Stomach (tissue), 8 donors: ENCODE measurements at regions not wholly inside any gene's neighbourhood (a gene's known extent, or its start where the extent isn't known, plus 50 kb on each side); places are given as distances from the start of the nearest gene placed in this dataset.

ENCODE experiments used
- DNase-seq, 2 donors: peaks; one replicate each; pipeline versions ENCODE4 v3.0.0 to v3.0.0-alpha.2; 2013 to 2019
- H3K27ac ChIP-seq, 5 donors: fragments of 200-600 bp in 4 of 5; sonication (generic) in 4 of 5; one replicate each; pipeline ENCODE4 v1.5.1; 2013 to 2019; ENCODE audit warnings: mild to moderate bottlenecking in 1 of 5, moderate library complexity in 1 of 5
- H3K27me3 ChIP-seq, 3 donors: fragments of 200-600 bp; sonication (generic); one replicate each; pipeline ENCODE4 v1.5.1; 2017 to 2019; ENCODE audit warnings: mixed run types in 1 of 3
- H3K36me3 ChIP-seq, 4 donors: fragments of 200-600 bp; sonication (generic); 1 replicate in 3 of 4; 2 replicates in 1 of 4; pipeline ENCODE4 v1.5.1; 2016 to 2019
- H3K4me1 ChIP-seq, 4 donors: fragments of 200-600 bp; sonication (generic); one replicate each; pipeline ENCODE4 v1.5.1; 2016 to 2019
- H3K4me3 ChIP-seq, 4 donors: fragments of 200-600 bp; sonication (generic) in 3 of 4; one replicate each; pipeline ENCODE4 v1.5.1; 2016 to 2019; ENCODE audit warnings: mild to moderate bottlenecking in 1 of 4
- H3K9me3 ChIP-seq, 4 donors: fragments of 200-600 bp; sonication (generic); one replicate each; pipeline ENCODE4 v1.5.1; 2016 to 2019
- CTCF ChIP-seq, 7 experiments: fragments of 450-650 bp in 4 of 7; fragments of 200-600 bp in 3 of 7; sonication (generic) in 3 of 7; IDR thresholded peaks; one replicate each; pipeline ENCODE4 v1.5.1; 2016 to 2019; ENCODE audit warnings: antibody characterized with exemption in 7 of 7, control low read depth in 2 of 7, mild to moderate bottlenecking in 1 of 7
- EP300 ChIP-seq: sonication (generic); formaldehyde crosslinking; IDR thresholded peaks from one replicate; pipeline ENCODE4 v1.6.1; 2017; ENCODE audit warnings: antibody characterized with exemption
- POLR2A ChIP-seq, 4 donors: fragments of 450-650 bp; IDR thresholded peaks; one replicate each; pipeline ENCODE4 v1.6.1; 2016; ENCODE audit warnings: antibody characterized with exemption in 4 of 4, control low read depth in 2 of 4, mild to moderate bottlenecking in 1 of 4, moderate library complexity in 1 of 4
- POLR2AphosphoS5 ChIP-seq, 3 donors: sonication (generic); formaldehyde crosslinking; IDR thresholded peaks; one replicate each; pipeline ENCODE4 v1.6.1; 2016; ENCODE audit warnings: antibody characterized with exemption in 3 of 3
- WGBS, 5 donors: extraction: QIAGEN DNeasy Blood & Tissue Kit in 3 of 5; methylation state at CpG; one replicate each; pipeline versions ENCODE4 v1.1.5 to v1.1.7; 2013 to 2018; 5-methylcytosine and 5-hydroxymethylcytosine counted together
- intact Hi-C: fragments of 100-400 bp; cut with DNase I; formaldehyde crosslinking; loops from one replicate; pipeline ENCODE4 v1.15.1; 2023; ENCODE audit warnings: low total_unique reads
- donor health status: healthy with polysubstance abuse.
- donor health status: Bipolar disorder and iron deficiency.
- donor health status: healthy.

GRCh38 chr2:144967961-144968360 lies 448.0 kb upstream of the ZEB2 start:
- DNase-seq: no peak
- H3K36me3 ChIP-seq: no peaks in the 10 kb centered on the region
- 80 to 92% (median 84%) methylated on average over 2 of the region's 2 CpGs for WGBS, 5 donors
- TF ChIP-seq EP300 (no peak), POLR2AphosphoS5 (IDR thresholded peaks at IDR 0.05) (no peak), POLR2A (IDR thresholded peaks at IDR 0.05) (no peak), CTCF (IDR thresholded peaks at IDR 0.05) (no peak)
- intact Hi-C loops: no loop called here
- no peak overlapping the region for H3K4me3 ChIP-seq
- no peak overlapping the region for H3K27ac ChIP-seq
- peaks cover 0 to 4% (median 0%) of the 10 kb centered on the region in 3 donors for H3K27me3 ChIP-seq
- peaks cover 0 to 35% (median 24%) of the 10 kb centered on the region in 4 donors for H3K9me3 ChIP-seq
- no peaks in the 10 kb centered on the region for H3K4me1 ChIP-seq

DNA sequence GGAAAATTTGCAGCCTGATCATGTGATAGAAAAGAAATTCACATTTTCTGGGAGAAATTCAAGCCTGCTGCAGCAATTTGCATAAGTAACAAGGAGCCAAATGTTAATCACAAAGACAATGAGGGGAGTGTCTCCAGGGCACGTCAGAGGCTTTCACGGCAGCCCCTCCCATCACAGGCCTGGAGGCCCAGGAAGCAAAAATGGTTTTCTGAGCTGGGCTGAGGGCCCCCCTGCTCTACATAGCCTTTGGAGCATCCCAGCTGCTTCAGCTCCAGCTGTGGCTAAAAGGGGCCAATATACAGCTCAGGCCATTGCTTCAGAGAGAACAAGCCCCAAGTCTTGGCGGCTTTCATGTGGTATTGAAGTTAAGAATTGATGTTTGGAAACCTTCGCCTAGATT lies 445.3 kb upstream of the ZEB2 start:
- intact Hi-C loops: no loop called here
- H3K36me3 ChIP-seq: no peaks in the 10 kb centered on the region
- DNase-seq: no peak

DNA sequence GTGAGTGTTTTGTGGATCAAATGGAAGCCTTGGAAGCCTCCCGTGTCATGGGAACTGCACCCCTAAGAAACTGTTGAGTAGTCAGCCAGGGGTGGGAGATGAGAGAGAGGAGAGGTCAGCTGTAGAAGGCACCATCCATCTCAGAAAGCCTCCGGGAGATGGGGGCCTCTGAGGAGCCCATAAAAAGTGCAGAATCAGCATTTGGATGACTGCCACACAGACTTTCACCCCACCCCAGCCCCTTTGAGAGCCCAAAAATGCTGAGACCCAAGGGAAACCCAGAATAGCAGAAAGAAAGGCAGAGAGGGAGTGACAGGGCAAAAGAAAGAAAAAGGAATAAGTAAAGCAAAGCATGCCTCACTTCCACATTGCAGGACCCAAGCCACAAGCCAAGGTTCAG lies 443.1 kb upstream of the ZEB2 start:
- Histone ChIP-seq H3K36me3 (no peaks in the 10 kb centered on the region), H3K27ac (no peak overlapping the region), H3K4me3 (no peak overlapping the region), H3K9me3 (peaks cover 0 to 19% (median 9%) of the 10 kb centered on the region in 4 donors), H3K4me1 (no peaks in the 10 kb centered on the region), H3K27me3 (no peaks in the 10 kb centered on the region)
- intact Hi-C loops: no loop called here
- no peak for DNase-seq
- TF ChIP-seq POLR2A (IDR thresholded peaks at IDR 0.05) (no peak), CTCF (IDR thresholded peaks at IDR 0.05) (no peak), POLR2AphosphoS5 (IDR thresholded peaks at IDR 0.05) (no peak), EP300 (no peak)
- 78 to 94% (median 90%) methylated on average over 2 of the region's 2 CpGs for WGBS, 5 donors

More for the DNA sequence above, 445.3 kb upstream of the ZEB2 start:
- H3K4me1 ChIP-seq: no peaks in the 10 kb centered on the region
- no peak overlapping the region for H3K27ac ChIP-seq
- no peak overlapping the region for H3K4me3 ChIP-seq
- peaks cover 0 to 33% (median 20%) of the 10 kb centered on the region in 4 donors for H3K9me3 ChIP-seq
- H3K27me3 ChIP-seq: no peaks in the 10 kb centered on the region
- no peak for TF ChIP-seq EP300
- no peak for TF ChIP-seq CTCF (IDR thresholded peaks at IDR 0.05)
- no peak for TF ChIP-seq POLR2A (IDR thresholded peaks at IDR 0.05)
- no peak for TF ChIP-seq POLR2AphosphoS5 (IDR thresholded peaks at IDR 0.05)
- 82 to 89% (median 86%) methylated on average over 4 of the region's 4 CpGs for WGBS, 5 donors

DNA sequence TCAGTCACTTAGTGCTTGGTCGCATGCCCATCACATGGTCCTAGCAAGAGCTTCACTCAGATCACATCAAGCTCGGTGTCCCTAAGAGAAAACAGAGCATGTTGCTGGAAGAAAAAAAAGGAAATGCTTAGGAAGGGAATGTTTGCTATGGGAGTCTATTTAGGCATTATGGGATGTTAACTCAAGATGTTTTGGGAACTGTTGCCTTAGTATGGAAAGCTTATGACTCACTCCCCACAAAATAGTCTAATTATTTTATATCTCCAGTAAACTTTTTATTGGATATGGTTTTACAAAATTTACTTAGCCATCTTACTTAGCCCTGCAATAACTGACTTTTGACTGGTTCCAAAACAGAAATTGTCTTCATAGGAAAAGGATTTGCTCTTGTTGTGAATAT lies 439.5 kb upstream of the ZEB2 start:
- H3K27ac ChIP-seq: no peak overlapping the region
- no peak for DNase-seq
- 81 to 95% (median 94%) methylated on average over 2 of the region's 2 CpGs for WGBS, 5 donors
- TF ChIP-seq EP300 (no peak), POLR2AphosphoS5 (IDR thresholded peaks at IDR 0.05) (no peak), CTCF (IDR thresholded peaks at IDR 0.05) (no peak), POLR2A (IDR thresholded peaks at IDR 0.05) (no peak)
- H3K36me3 ChIP-seq: no peaks in the 10 kb centered on the region
- intact Hi-C loops: no loop called here
- H3K9me3 ChIP-seq: peaks cover 0 to 4% (median 2%) of the 10 kb centered on the region in 4 donors
- no peaks in the 10 kb centered on the region for H3K4me1 ChIP-seq
- no peaks in the 10 kb centered on the region for H3K27me3 ChIP-seq
- H3K4me3 ChIP-seq: no peak overlapping the region
